ENCODE measurements at regions not wholly inside any gene's neighbourhood (a gene's known extent, or its start where the extent isn't known, plus 50 kb on each side); places are given as distances from the start of the nearest gene placed in this dataset.

- TF ChIP-seq, protein P1, sequence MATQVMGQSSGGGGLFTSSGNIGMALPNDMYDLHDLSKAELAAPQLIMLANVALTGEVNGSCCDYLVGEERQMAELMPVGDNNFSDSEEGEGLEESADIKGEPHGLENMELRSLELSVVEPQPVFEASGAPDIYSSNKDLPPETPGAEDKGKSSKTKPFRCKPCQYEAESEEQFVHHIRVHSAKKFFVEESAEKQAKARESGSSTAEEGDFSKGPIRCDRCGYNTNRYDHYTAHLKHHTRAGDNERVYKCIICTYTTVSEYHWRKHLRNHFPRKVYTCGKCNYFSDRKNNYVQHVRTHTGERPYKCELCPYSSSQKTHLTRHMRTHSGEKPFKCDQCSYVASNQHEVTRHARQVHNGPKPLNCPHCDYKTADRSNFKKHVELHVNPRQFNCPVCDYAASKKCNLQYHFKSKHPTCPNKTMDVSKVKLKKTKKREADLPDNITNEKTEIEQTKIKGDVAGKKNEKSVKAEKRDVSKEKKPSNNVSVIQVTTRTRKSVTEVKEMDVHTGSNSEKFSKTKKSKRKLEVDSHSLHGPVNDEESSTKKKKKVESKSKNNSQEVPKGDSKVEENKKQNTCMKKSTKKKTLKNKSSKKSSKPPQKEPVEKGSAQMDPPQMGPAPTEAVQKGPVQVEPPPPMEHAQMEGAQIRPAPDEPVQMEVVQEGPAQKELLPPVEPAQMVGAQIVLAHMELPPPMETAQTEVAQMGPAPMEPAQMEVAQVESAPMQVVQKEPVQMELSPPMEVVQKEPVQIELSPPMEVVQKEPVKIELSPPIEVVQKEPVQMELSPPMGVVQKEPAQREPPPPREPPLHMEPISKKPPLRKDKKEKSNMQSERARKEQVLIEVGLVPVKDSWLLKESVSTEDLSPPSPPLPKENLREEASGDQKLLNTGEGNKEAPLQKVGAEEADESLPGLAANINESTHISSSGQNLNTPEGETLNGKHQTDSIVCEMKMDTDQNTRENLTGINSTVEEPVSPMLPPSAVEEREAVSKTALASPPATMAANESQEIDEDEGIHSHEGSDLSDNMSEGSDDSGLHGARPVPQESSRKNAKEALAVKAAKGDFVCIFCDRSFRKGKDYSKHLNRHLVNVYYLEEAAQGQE (IDR thresholded peaks at IDR 0.05; ENCODE audit: insufficient read depth in 1 of 2, low read depth in 2 of 2, low read length in 2 of 2) = no peak
- TF ChIP-seq FOXP2 (optimal IDR thresholded peaks at IDR 0.05; ENCODE audit: borderline replicate concordance, extremely low read depth, extremely low read length, insufficient read depth) (no peak), TAF1 (IDR thresholded peaks at IDR 0.05; ENCODE audit: borderline replicate concordance, insufficient read depth, low read length) (no peak), SIN3A (IDR thresholded peaks at IDR 0.05; ENCODE audit: borderline replicate concordance, insufficient read depth, low read length) (no peak), POLR2AphosphoS5 (IDR thresholded peaks at IDR 0.05; ENCODE audit: low read depth, low read length) (no peak)
Observed at GRCh38 chr1:213690341-213690917, 297.3 kb upstream of the PROX1 start.

DNA sequence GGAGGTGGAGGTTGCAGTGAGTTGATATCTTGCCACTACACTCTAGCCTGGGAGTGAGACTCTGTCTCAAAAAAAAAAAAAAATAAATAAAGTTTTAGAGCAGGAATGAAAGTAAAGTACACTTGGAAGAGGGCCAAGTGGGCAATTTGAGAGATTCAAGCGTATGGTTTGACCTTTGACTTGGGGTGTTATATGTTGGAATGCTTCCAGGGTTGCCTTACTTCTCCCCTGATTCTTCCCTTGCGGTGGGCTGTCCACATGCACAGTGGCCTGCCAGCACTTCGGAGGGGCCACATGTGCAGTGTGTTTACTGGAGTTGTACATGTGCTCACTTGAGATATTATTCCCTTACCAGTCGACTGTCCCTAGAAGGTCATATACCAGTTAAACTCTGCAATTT lies 295.5 kb upstream of the PROX1 start:
- TF ChIP-seq FOXP2 (optimal IDR thresholded peaks at IDR 0.05; ENCODE audit: borderline replicate concordance, extremely low read depth, extremely low read length, insufficient read depth) (no peak), TAF1 (IDR thresholded peaks at IDR 0.05; ENCODE audit: borderline replicate concordance, insufficient read depth, low read length) (no peak), SIN3A (IDR thresholded peaks at IDR 0.05; ENCODE audit: borderline replicate concordance, insufficient read depth, low read length) (no peak), POLR2AphosphoS5 (IDR thresholded peaks at IDR 0.05; ENCODE audit: low read depth, low read length) (no peak)
- TF ChIP-seq, protein P1 (IDR thresholded peaks at IDR 0.05; ENCODE audit: insufficient read depth in 1 of 2, low read depth in 2 of 2, low read length in 2 of 2) = no peak

DNA sequence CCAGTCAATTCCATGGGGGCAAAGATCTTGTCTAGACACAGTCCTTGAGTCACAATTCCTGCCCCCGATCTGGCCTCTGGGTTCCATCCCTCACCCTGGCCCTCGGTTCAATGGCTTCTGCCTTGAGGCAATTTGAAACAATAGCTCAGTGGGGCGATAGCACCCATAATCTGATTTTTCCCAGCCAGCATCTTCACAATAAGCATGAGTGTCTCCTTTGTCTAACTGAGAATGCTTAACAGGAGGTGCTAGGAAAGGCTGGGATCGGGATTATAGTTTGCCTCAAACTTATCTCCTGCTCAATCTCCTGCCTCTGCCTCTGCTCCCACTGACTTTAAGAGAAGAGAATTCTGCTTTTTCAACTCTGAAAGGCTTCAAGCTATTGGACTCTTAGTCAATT lies 293.9 kb upstream of the PROX1 start:
- no peak for TF ChIP-seq SIN3A (IDR thresholded peaks at IDR 0.05; ENCODE audit: borderline replicate concordance, insufficient read depth, low read length)
- TF ChIP-seq TAF1 (IDR thresholded peaks at IDR 0.05; ENCODE audit: borderline replicate concordance, insufficient read depth, low read length) = no peak
- TF ChIP-seq POLR2AphosphoS5 (IDR thresholded peaks at IDR 0.05; ENCODE audit: low read depth, low read length) = no peak
- TF ChIP-seq, protein P1 (IDR thresholded peaks at IDR 0.05; ENCODE audit: insufficient read depth in 1 of 2, low read depth in 2 of 2, low read length in 2 of 2) = no peak
- no peak for TF ChIP-seq FOXP2 (optimal IDR thresholded peaks at IDR 0.05; ENCODE audit: borderline replicate concordance, extremely low read depth, extremely low read length, insufficient read depth)

DNA sequence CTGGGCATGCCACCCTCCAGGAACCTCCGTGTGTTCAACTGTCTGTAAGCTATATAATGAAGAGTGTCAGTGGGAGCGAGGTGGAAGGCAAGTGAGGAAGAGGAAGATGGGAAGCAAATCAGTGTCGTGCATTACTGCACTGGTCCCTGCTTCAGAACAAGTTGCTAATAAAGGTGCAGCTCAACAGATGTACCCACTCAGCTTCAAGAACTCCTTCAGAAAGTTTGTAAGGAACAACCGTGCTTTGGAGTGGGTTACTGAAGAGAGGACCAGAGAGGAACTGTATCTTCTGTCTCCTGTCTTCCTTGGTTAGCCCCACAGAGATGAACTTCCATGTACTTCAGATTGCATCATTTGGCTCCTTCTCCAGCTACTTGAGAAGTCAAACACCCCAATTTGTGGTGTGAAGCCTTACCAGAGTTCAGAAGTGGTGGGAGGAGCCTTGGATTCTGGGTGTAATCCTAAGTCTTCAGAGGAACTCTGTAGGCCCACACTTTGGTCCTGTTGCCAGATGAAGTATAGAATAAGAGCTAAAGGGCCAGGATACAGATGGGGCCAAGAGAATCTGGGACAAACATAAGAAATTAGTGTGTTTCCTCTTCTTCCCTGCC lies 290.5 kb upstream of the PROX1 start:
- TF ChIP-seq TAF1 (IDR thresholded peaks at IDR 0.05; ENCODE audit: borderline replicate concordance, insufficient read depth, low read length) (no peak), FOXP2 (optimal IDR thresholded peaks at IDR 0.05; ENCODE audit: borderline replicate concordance, extremely low read depth, extremely low read length, insufficient read depth) (no peak), SIN3A (IDR thresholded peaks at IDR 0.05; ENCODE audit: borderline replicate concordance, insufficient read depth, low read length) (no peak), POLR2AphosphoS5 (IDR thresholded peaks at IDR 0.05; ENCODE audit: low read depth, low read length) (no peak)
- TF ChIP-seq, protein P1 (IDR thresholded peaks at IDR 0.05; ENCODE audit: insufficient read depth in 1 of 2, low read depth in 2 of 2, low read length in 2 of 2) = no peak
